Esophagus squamous epithelium (tissue), 4 donors: ENCODE measurements at regions not wholly inside any gene's neighbourhood (a gene's known extent, or its start where the extent isn't known, plus 50 kb on each side); places are given as distances from the start of the nearest gene placed in this dataset.

ENCODE experiments used
- CTCF ChIP-seq, 6 experiments: fragments of 450-650 bp in 4 of 6; fragments of 200-600 bp in 2 of 6; sonication (generic) in 2 of 6; IDR thresholded peaks; one replicate each; pipeline ENCODE4 v1.5.1; 2016 to 2019; ENCODE audit warnings: antibody characterized with exemption in 6 of 6, mild to moderate bottlenecking in 4 of 6, moderate library complexity in 4 of 6
- POLR2A ChIP-seq, 4 donors: fragments of 450-650 bp; IDR thresholded peaks; one replicate each; pipeline ENCODE4 v1.6.1; 2017; ENCODE audit warnings: antibody characterized with exemption in 4 of 4, mild to moderate bottlenecking in 4 of 4, moderate library complexity in 3 of 4

- TF ChIP-seq CTCF (IDR thresholded peaks at IDR 0.05) (no peak), POLR2A (IDR thresholded peaks at IDR 0.05) (no peak)
Observed at GRCh38 chr1:68644504-68644903, 147.6 kb upstream of the DEPDC1 start.
